Osteoblast (primary cell): ENCODE measurements at regions not wholly inside any gene's neighbourhood (a gene's known extent, or its start where the extent isn't known, plus 50 kb on each side); places are given as distances from the start of the nearest gene placed in this dataset.
"Not testable (repeated sequence)": the region's sequence is repeated elsewhere in the genome, so short reads cannot be mapped to it uniquely, and the experiment has no call there.

Experiments
- DNase-seq: peaks from one replicate; pipeline ENCODE4 v3.0.0; 2011; ENCODE audit warnings: low spot score, mixed read lengths; ENCODE audit not compliant: insufficient read length; ENCODE audit errors: missing footprints
- H2AFZ ChIP-seq: 2 replicates; pipeline ENCODE4 v1.6.0; 2011; ENCODE audit warnings: mild to moderate bottlenecking, low read length
- H3K27ac ChIP-seq: 2 replicates; pipeline ENCODE4 v1.5.1; 2011; ENCODE audit warnings: mild to moderate bottlenecking, low read depth, low read length, moderate library complexity
- H3K27me3 ChIP-seq: 2 replicates; pipeline ENCODE4 v1.6.0; 2012; ENCODE audit warnings: mild to moderate bottlenecking, control low read depth, inconsistent platforms, low read length, moderate library complexity; ENCODE audit not compliant: insufficient read depth
- H3K36me3 ChIP-seq: 2 replicates; pipeline ENCODE4 v1.5.1; 2011; ENCODE audit warnings: mild to moderate bottlenecking, low read length, control low read depth, moderate library complexity; ENCODE audit not compliant: insufficient read depth
- H3K4me1 ChIP-seq: 2 replicates; pipeline ENCODE4 v1.5.1; 2011; ENCODE audit warnings: mild to moderate bottlenecking, low read length, control low read depth, moderate library complexity; ENCODE audit not compliant: insufficient read depth
- H3K4me2 ChIP-seq: 2 replicates; pipeline ENCODE4 v1.6.0; 2011; ENCODE audit warnings: mild to moderate bottlenecking, low read length; ENCODE audit not compliant: insufficient read depth
- H3K4me3 ChIP-seq: fragments of 200-600 bp; sonication (generic); 3 replicates; pipeline ENCODE4 v1.5.1; 2012; ENCODE audit warnings: mild to moderate bottlenecking, low read length, inconsistent platforms; ENCODE audit not compliant: insufficient read depth
- H3K79me2 ChIP-seq: 2 replicates; pipeline ENCODE4 v1.6.0; 2012; ENCODE audit warnings: mild to moderate bottlenecking, low read length, control low read depth, inconsistent platforms; ENCODE audit not compliant: insufficient read depth
- H3K9me3 ChIP-seq: 2 replicates; pipeline ENCODE4 v1.5.1; 2011; ENCODE audit warnings: low read depth, low read length, control low read depth
- H4K20me1 ChIP-seq: 2 replicates; pipeline ENCODE4 v1.6.0; 2012; ENCODE audit warnings: mild to moderate bottlenecking, low read length, control low read depth; ENCODE audit not compliant: insufficient read depth
- CTCF ChIP-seq: IDR thresholded peaks from 2 replicates; pipeline ENCODE4 v1.5.1; 2011; ENCODE audit warnings: mild to moderate bottlenecking, low read depth, low read length, moderate library complexity; ENCODE audit errors: extremely low read depth

DNA sequence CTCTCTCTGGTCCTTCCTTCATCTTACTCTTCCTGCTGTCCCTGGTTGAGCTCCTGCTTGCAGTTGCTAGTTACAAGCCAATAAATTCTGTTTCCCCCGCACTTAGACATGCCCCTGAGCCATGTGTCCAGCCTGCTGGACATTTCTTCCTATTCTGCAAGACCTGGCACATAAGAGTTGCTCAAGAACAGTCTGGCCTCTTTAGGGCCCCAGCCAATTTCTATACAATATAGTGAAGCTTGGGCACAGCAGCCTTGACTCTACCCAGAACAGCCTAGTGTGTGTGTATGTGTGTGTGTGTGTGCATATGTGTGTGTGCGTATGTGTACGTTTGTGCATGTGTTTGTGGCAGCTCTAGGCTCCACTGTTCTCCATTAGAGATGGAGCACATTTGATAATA lies 276.0 kb downstream of the CYRIA start:
- DNase-seq, result no peak
- Histone ChIP-seq H3K36me3 (no peaks in the 10 kb centered on the region), H3K4me3 (no peak overlapping the region), H3K4me1 (no peaks in the 10 kb centered on the region), H3K9me3 (no peaks in the 10 kb centered on the region), H3K4me2 (no peak overlapping the region), H3K27me3 (no peaks in the 10 kb centered on the region), H4K20me1 (no peaks in the 10 kb centered on the region), H2AFZ (no peak overlapping the region), H3K79me2 (no peaks in the 10 kb centered on the region), H3K27ac (no peak overlapping the region)
- no peak for TF ChIP-seq CTCF

DNA sequence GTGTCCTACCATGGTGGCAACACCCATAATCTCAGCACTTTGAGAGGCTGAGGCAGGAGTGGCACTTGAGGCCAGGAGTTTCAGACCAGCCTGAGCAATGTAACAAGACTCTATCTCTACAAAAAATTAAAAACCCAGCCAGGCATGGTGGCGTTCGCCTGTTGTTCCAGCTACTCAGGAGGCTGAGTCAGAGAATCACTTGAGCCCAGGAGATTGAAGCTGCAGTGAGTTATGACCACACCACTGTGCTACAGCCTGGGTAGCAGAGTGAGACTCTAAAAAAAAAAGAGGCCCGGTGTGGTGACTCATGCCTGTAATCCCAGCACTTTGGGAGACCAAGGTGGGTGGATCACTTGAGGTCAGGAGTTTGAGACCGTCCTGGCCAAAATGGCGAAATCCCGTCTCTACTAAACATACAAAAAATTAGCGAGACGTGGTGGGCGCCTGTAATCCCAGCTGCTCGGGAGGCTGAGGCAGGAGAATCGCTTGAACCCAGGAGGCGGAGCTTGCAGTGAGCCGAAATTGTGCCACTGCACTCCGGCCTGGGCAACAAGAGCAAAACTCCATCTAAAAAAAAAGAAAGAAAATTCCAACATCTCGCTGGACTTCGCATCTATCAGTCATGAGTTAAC lies 277.3 kb downstream of the CYRIA start:
- H2AFZ ChIP-seq, H3K79me2 ChIP-seq, H3K36me3 ChIP-seq, H3K27me3 ChIP-seq, H3K4me2 ChIP-seq, H3K9me3 ChIP-seq, H4K20me1 ChIP-seq, DNase-seq, H3K4me1 ChIP-seq, H3K27ac ChIP-seq, H3K4me3 ChIP-seq: not testable (repeated sequence)

- Histone ChIP-seq H2AFZ (no peak overlapping the region), H3K27me3 (no peaks in the 10 kb centered on the region), H3K4me1 (no peaks in the 10 kb centered on the region), H3K4me2 (no peak overlapping the region), H3K36me3 (no peaks in the 10 kb centered on the region), H4K20me1 (no peaks in the 10 kb centered on the region), H3K9me3 (no peaks in the 10 kb centered on the region), H3K79me2 (no peaks in the 10 kb centered on the region), H3K27ac (no peak overlapping the region), H3K4me3 (no peak overlapping the region)
- TF ChIP-seq CTCF, result no peak
- no peak for DNase-seq
Measured at GRCh38 chr2:16387461-16387984, 278.1 kb downstream of the CYRIA start.

DNA sequence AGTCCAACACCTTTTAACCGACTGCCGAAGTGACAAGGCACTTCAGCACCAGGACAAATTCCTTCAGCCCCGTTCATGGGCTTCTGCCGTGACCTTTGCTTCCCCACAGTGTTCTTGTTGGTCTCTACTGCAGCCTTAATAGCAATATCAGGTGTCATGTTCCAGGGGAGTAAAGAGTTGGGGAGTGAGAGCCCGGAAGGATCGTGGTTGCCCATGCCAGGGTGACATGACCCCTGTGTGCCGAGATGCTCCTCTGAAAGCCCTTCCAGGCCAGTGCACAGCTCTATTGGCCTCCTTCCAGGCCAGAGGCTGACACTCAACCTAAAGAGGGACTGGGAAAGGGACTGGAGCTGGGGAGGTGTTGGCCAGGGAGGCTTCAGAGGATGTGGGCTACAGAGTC lies 279.2 kb downstream of the CYRIA start:
- no peaks in the 10 kb centered on the region for H3K79me2 ChIP-seq
- no peak overlapping the region for H2AFZ ChIP-seq
- TF ChIP-seq CTCF, result no peak
- H4K20me1 ChIP-seq, result no peaks in the 10 kb centered on the region
- H3K27ac ChIP-seq, result no peak overlapping the region
- H3K27me3 ChIP-seq, result no peaks in the 10 kb centered on the region
- no peaks in the 10 kb centered on the region for H3K36me3 ChIP-seq
- H3K4me2 ChIP-seq, result no peak overlapping the region
- DNase-seq, result no peak
- H3K9me3 ChIP-seq, result no peaks in the 10 kb centered on the region
- no peak overlapping the region for H3K4me3 ChIP-seq
- no peaks in the 10 kb centered on the region for H3K4me1 ChIP-seq
